SU-DHL-6 (cell line): ENCODE measurements at regions not wholly inside any gene's neighbourhood (a gene's known extent, or its start where the extent isn't known, plus 50 kb on each side); places are given as distances from the start of the nearest gene placed in this dataset.
A peak's percentile ranks its signal among the peaks of the same experiment; 100 is the strongest.

ENCODE experiments used
- H2AFZ ChIP-seq: fragments of 200-600 bp; sonication (generic); 2 replicates; pipeline ENCODE4 v1.6.1; 2014; ENCODE audit warnings: low read depth, mild to moderate bottlenecking, moderate library complexity, mixed read lengths, antibody characterized with exemption, low read length; ENCODE audit not compliant: severe bottlenecking
- H3F3A ChIP-seq: fragments of 200-600 bp; shearing (Covaris generic); 2 replicates; pipeline ENCODE4 v1.6.0; 2016; ENCODE audit warnings: antibody characterized with exemption, mild to moderate bottlenecking; ENCODE audit not compliant: insufficient read depth
- H3K27ac ChIP-seq: fragments of 200-600 bp; sonication (generic); 2 replicates; pipeline ENCODE4 v1.5.1; 2016; ENCODE audit warnings: low read depth, mild to moderate bottlenecking, low read length, moderate library complexity, mixed read lengths
- H3K27me3 ChIP-seq: fragments of 200-600 bp; sonication (generic), shearing (Covaris generic); 2 replicates; pipeline ENCODE4 v1.6.0; 2014; ENCODE audit warnings: mild to moderate bottlenecking, low read length
- H3K36me3 ChIP-seq: fragments of 200-600 bp; sonication (generic); 2 replicates; pipeline ENCODE4 v1.6.1; 2014; ENCODE audit warnings: mild to moderate bottlenecking, low read length, mixed read lengths
- H3K4me2 ChIP-seq: fragments of 300-600, 200-600 bp; shearing (Covaris generic), sonication (generic); 2 replicates; pipeline ENCODE4 v1.6.0; 2014; ENCODE audit warnings: low read length, low read depth, mild to moderate bottlenecking; ENCODE audit not compliant: poor library complexity, severe bottlenecking
- H3K4me3 ChIP-seq: fragments of 200-600 bp; sonication (generic); 2 replicates; pipeline ENCODE4 v1.5.1; 2014; ENCODE audit warnings: antibody characterized with exemption, low read length, mild to moderate bottlenecking, mixed read lengths; ENCODE audit not compliant: insufficient read depth, poor library complexity, severe bottlenecking
- H3K79me2 ChIP-seq: fragments of 200-600 bp; sonication (generic); 2 replicates; pipeline ENCODE4 v1.6.1; 2014; ENCODE audit warnings: mild to moderate bottlenecking, low read length, moderate library complexity; ENCODE audit not compliant: insufficient read depth
- H3K9ac ChIP-seq: fragments of 200-600 bp; sonication (generic); 2 replicates; pipeline ENCODE4 v1.7.0; 2014; ENCODE audit warnings: mild to moderate bottlenecking, low read length
- H3K9me2 ChIP-seq: fragments of 200-600 bp; sonication (generic); replicated peaks from 2 replicates; pipeline ENCODE4 v1.6.1; 2014; ENCODE audit warnings: low read length; ENCODE audit not compliant: insufficient read depth
- H3K9me3 ChIP-seq: fragments of 200-600 bp; sonication (generic); 2 replicates; pipeline ENCODE4 v1.6.1; 2014; ENCODE audit warnings: low read length, mixed read lengths; ENCODE audit not compliant: insufficient read depth
- H4K20me1 ChIP-seq: fragments of 200-600 bp; sonication (generic); 2 replicates; pipeline ENCODE4 v1.6.1; 2014; ENCODE audit warnings: low read depth, mild to moderate bottlenecking, antibody characterized with exemption, low read length, moderate library complexity, mixed read lengths
- EZH2phosphoT487 ChIP-seq: fragments of 200-600 bp; sonication (generic), shearing (Covaris generic); conservative IDR thresholded peaks from 2 replicates; pipeline ENCODE4 v1.6.1; 2018; ENCODE audit warnings: mild to moderate bottlenecking, antibody characterized with exemption, low read length, moderate library complexity, mixed read lengths
- TF ChIP-seq, protein P1 (sequence below): fragments of 200-600 bp; sonication (generic); IDR thresholded peaks from one replicate; pipeline ENCODE4 v1.5.1; 2017; ENCODE audit warnings: antibody characterized with exemption, mild to moderate bottlenecking, low read length, moderate library complexity; ENCODE audit not compliant: insufficient read depth, poor library complexity, severe bottlenecking

DNA sequence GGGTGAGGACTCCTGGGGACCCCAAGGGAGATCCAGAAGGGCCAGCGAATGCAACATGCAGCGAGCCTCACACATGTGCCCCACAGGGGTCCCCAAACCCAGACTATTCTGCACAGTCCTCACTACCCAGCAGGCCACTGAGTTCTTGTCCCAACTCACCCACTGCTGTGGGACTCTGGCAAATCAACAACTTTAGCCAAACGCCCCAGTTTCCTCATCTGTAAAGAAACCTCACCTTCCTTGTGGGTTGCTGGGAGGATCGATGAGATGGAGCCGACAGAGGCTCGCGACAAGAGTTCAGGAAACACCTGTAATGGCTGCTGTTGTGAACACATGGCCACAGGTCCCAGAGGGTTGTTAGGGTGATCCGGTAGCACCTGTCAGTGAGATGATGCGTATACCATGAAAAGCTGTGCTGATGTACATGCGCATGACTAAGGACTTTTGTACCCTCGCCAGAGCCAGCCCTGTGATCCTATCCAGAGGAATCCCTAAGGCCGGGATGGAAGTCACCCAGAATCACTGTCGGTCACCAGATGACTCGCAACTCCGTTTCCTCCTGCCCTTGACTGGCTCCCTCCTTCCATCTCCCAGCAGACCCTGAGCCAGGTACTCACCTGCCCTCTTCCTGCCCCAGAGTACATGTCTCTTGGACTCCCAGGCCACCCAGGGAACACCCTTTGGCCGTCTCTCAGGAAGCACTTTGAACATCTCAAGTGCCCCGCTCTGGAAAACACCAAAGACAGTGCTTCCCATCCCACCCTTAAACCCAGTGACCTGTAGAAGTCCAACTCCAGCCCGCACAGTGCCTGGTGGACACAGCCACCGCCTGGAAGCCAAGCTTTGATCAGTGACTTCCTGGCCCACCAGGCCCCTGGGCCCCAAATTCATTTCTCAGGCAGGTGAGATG, 103.3 kb upstream of the ID2 start:
- H4K20me1 ChIP-seq: no peaks in the 10 kb centered on the region
- H2AFZ ChIP-seq: no peak overlapping the region
- no peaks in the 10 kb centered on the region for H3K9me2 ChIP-seq
- H3K27me3 ChIP-seq: no peaks in the 10 kb centered on the region
- H3K4me2 ChIP-seq: peak overlapping the region; percentile 25
- no peaks in the 10 kb centered on the region for H3K79me2 ChIP-seq
- no peaks in the 10 kb centered on the region for H3K9me3 ChIP-seq
- peak overlapping the region; percentile 4; the same call in 1 of the 2 replicates for H3K27ac ChIP-seq
- TF ChIP-seq, protein P1, sequence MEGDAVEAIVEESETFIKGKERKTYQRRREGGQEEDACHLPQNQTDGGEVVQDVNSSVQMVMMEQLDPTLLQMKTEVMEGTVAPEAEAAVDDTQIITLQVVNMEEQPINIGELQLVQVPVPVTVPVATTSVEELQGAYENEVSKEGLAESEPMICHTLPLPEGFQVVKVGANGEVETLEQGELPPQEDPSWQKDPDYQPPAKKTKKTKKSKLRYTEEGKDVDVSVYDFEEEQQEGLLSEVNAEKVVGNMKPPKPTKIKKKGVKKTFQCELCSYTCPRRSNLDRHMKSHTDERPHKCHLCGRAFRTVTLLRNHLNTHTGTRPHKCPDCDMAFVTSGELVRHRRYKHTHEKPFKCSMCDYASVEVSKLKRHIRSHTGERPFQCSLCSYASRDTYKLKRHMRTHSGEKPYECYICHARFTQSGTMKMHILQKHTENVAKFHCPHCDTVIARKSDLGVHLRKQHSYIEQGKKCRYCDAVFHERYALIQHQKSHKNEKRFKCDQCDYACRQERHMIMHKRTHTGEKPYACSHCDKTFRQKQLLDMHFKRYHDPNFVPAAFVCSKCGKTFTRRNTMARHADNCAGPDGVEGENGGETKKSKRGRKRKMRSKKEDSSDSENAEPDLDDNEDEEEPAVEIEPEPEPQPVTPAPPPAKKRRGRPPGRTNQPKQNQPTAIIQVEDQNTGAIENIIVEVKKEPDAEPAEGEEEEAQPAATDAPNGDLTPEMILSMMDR: no peak
- no peak for TF ChIP-seq EZH2phosphoT487
- peaks cover 41% of the 10 kb centered on the region for H3F3A ChIP-seq
- no peak overlapping the region for H3K4me3 ChIP-seq
- no peaks in the 10 kb centered on the region for H3K36me3 ChIP-seq
- no peak overlapping the region for H3K9ac ChIP-seq

DNA sequence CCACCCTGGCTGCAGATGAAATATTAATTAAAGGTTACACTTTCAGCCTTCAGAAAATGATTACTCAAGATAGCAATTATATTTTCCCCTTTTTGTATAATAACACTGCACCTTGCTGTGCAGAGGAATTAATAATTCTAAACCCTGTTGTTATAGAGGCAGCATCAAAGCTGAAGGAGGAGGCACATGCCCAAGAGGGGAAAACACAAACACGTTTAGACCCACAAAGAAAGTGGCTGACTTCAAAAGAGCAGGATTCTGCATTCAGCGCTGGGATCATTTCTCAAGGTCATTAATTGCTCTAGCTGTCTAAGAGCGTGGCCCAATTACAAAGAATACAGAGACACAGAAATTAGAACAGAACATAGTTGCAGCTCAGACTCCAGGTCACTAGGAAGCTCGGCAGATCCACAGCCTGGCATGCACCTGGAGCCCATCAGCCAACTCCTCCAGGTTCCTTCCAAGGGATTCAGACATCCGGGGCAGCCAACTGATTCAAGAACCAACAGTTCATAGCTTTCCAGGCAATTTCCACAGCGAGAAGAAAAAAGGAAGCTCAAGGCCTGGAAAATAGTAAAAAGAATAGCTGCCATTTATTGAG, 102.3 kb upstream of the ID2 start:
- H4K20me1 ChIP-seq: no peaks in the 10 kb centered on the region
- no peaks in the 10 kb centered on the region for H3K79me2 ChIP-seq
- H3K4me3 ChIP-seq: no peak overlapping the region
- H3K27ac ChIP-seq: no peak overlapping the region
- H3K9me2 ChIP-seq: no peaks in the 10 kb centered on the region
- no peak overlapping the region for H3K4me2 ChIP-seq
- no peaks in the 10 kb centered on the region for H3K9me3 ChIP-seq
- no peaks in the 10 kb centered on the region for H3K36me3 ChIP-seq
- no peak overlapping the region for H2AFZ ChIP-seq
- no peak overlapping the region for H3K9ac ChIP-seq
- H3F3A ChIP-seq: peaks cover 33% of the 10 kb centered on the region
- H3K27me3 ChIP-seq: no peaks in the 10 kb centered on the region
- TF ChIP-seq EZH2phosphoT487: no peak
- TF ChIP-seq, protein P1: no peak

DNA sequence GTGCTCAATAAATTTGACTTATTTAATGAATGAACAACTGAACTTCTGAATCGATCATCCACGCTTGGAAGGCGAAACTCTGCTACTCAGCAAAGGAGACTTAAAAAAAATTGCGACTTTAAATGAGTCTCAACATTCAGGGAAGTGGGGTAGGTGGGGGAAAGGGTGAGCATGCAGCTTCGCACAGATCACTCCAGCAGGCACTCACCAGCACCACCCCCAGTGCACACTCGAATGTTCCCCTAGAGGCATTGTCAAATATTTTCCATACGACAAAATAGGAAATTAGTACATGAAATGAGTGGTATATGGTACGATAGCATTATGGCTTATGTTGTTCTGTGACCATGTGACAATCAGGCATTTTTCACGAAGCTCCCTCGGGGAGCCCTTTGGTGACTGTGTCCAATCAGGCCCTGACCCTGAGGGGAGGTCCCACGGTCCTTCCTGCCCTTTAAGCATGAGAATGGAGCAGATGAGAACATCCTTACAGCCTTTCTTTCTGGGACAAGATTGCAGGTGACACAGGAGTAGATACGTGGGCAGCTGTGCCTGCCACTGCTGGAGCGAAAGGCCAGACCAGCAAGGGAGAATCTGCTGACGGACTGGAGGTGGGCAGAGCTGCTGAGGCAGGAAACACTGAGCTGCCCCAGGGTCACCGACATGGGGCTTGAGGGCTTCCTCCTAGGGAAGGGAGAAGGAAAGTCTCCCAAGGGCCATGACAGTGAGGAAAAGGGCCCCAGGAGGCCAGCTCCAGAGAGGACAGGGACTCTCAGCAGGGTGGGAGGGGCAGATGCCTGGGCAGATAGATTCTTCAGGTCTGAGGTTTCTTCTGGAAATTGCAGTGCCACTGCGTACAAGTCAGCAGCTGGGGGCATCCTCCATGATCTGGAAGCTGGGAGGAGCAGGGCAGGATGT, 101.3 kb upstream of the ID2 start:
- Histone ChIP-seq H3K4me3 (no peak overlapping the region), H3F3A (peaks cover 26% of the 10 kb centered on the region), H3K9me2 (no peaks in the 10 kb centered on the region), H3K9me3 (no peaks in the 10 kb centered on the region), H3K27ac (no peak overlapping the region), H3K79me2 (no peaks in the 10 kb centered on the region), H3K4me2 (no peak overlapping the region), H3K9ac (no peak overlapping the region), H3K27me3 (no peaks in the 10 kb centered on the region), H4K20me1 (no peaks in the 10 kb centered on the region), H3K36me3 (no peaks in the 10 kb centered on the region), H2AFZ (no peak overlapping the region)
- TF ChIP-seq, protein P1: no peak
- TF ChIP-seq EZH2phosphoT487: no peak
